GM12892 (cell line): ENCODE measurements at regions not wholly inside any gene's neighbourhood (a gene's known extent, or its start where the extent isn't known, plus 50 kb on each side); places are given as distances from the start of the nearest gene placed in this dataset.

Source experiments
- POLR2A ChIP-seq: IDR thresholded peaks from 2 replicates; pipeline ENCODE4 v1.6.1; 2011; ENCODE audit warnings: low read depth, low read length, control low read depth
- POLR2AphosphoS5 ChIP-seq: IDR thresholded peaks from 2 replicates; pipeline ENCODE4 v1.6.1; 2011; ENCODE audit warnings: low read depth, low read length, control low read depth

DNA sequence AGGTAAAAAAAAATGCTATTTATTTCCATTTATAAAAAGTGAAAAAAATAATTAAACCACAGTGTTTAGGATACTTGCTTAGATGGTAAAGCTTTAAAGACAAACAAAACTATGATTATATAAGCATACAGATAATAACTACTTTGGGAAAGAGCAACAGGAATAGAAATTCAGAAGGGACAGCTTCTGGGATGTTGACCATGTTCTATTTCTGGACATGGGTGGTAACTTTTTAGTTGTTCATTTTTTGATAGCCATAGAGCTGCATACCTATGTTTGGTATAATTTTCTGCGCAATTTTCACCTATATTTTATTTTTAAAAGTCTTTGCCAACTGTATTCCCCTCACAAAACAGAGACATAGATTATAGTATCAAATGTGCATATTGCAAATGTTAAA lies 572.0 kb upstream of the NR2F2 start:
- TF ChIP-seq POLR2A (no peak), POLR2AphosphoS5 (no peak)
